AG04449 (cell line): ENCODE measurements at regions not wholly inside any gene's neighbourhood (a gene's known extent, or its start where the extent isn't known, plus 50 kb on each side); places are given as distances from the start of the nearest gene placed in this dataset.

Source experiments
- CTCF ChIA-PET: fragments of 350-600 bp; formaldehyde crosslinking; extraction: SDS; loops from one replicate; lab custom pipeline; 2021; ENCODE audit warnings: antibody characterized with exemption; lab: Yijun Ruan, JAX
- POLR2A ChIA-PET: fragments of 400-600, 350-600 bp; formaldehyde crosslinking; extraction: SDS; loops from one replicate; lab custom pipeline; 2020; ENCODE audit warnings: antibody characterized with exemption, inconsistent platforms; lab: Yijun Ruan, JAX
- DNase-seq: peaks from one replicate; pipeline ENCODE4 v3.0.0-alpha.2; 2010; ENCODE audit warnings: low read depth, low spot score
- H3K4me3 ChIP-seq: 2 replicates; pipeline ENCODE4 v1.5.1; 2011; ENCODE audit warnings: low read depth, mild to moderate bottlenecking, control low read depth, low read length
- CTCF ChIP-seq: IDR thresholded peaks from one replicate; pipeline ENCODE4 v1.5.1; 2011; ENCODE audit warnings: mild to moderate bottlenecking, moderate library complexity, low read length, control low read depth, inconsistent platforms; ENCODE audit not compliant: insufficient read depth; ENCODE audit errors: missing control alignments

GRCh38 chr18:68438983-68439382 lies 275.9 kb downstream of the TMX3 start:
- DNase-seq = peak; percentile 72
- CTCF ChIA-PET = no interaction called here
- POLR2A ChIA-PET = no interaction called here
- no peak overlapping the region for H3K4me3 ChIP-seq
- no peak for TF ChIP-seq CTCF

GRCh38 chr18:68438536-68438935 lies 276.4 kb downstream of the TMX3 start:
- ChIA-PET CTCF (no interaction called here), POLR2A (no interaction called here)
- DNase-seq = no peak
- no peak for TF ChIP-seq CTCF
- no peak overlapping the region for H3K4me3 ChIP-seq

GRCh38 chr18:68436485-68436884 lies 278.4 kb downstream of the TMX3 start:
- no peak overlapping the region for H3K4me3 ChIP-seq
- POLR2A ChIA-PET = no interaction called here
- DNase-seq = no peak
- no peak for TF ChIP-seq CTCF
- CTCF ChIA-PET = no interaction called here

GRCh38 chr18:68435581-68435980 lies 279.3 kb downstream of the TMX3 start:
- TF ChIP-seq CTCF = no peak
- no peak for DNase-seq
- ChIA-PET CTCF (no interaction called here), POLR2A (no interaction called here)
- H3K4me3 ChIP-seq = no peak overlapping the region

- TF ChIP-seq CTCF = no peak
- POLR2A ChIA-PET = no interaction called here
- H3K4me3 ChIP-seq = no peak overlapping the region
- CTCF ChIA-PET = no interaction called here
- no peak for DNase-seq
Measured at GRCh38 chr18:68431922-68432198, 283.0 kb downstream of the TMX3 start.

GRCh38 chr18:68431111-68431921 lies 283.6 kb downstream of the TMX3 start:
- H3K4me3 ChIP-seq = no peak overlapping the region
- CTCF ChIA-PET = interaction anchor here (1.1 kb wide), 1 partner anchor 19 kb away, joined by 5 read pairs; no protein-coding TSS in a partner anchor
- POLR2A ChIA-PET = no interaction called here
- DNase-seq = no peak
- TF ChIP-seq CTCF = no peak
